ENCODE measurements at regions not wholly inside any gene's neighbourhood (a gene's known extent, or its start where the extent isn't known, plus 50 kb on each side); places are given as distances from the start of the nearest gene placed in this dataset.
"Not testable (repeated sequence)": the region's sequence is repeated elsewhere in the genome, so short reads cannot be mapped to it uniquely, and the experiment has no call there.

DNA sequence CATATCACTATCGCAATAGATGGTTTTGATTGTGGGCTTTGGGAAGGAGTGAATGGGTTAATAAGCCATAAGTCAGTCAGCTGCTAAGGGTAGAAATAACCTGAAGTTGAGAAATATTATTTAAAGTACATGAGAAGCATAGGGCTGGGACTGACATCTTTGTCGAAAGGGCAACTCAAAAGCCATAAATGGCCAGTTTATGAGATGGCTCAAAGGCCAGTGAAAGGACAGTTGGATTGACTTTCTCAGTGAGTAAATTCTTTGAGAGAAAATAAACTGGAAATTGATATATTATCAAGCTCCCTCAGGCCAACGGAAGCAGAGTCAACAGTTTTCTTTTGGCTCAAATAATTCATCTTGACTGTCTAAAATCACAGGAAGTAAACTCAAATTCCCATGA is 419.8 kb downstream of the NSUN3 start:
- Histone ChIP-seq H3K4me3 (no peak overlapping the region), H3K27ac (no peak overlapping the region), H3K4me1 (ENCODE audit: low read depth) (no peaks in the 10 kb centered on the region), H3K9me3 (ENCODE audit: low read depth) (no peaks in the 10 kb centered on the region), H3K36me3 (no peaks in the 10 kb centered on the region), H3K27me3 (no peaks in the 10 kb centered on the region)
- no peak for DNase-seq (ENCODE audit: low read depth in 1 of 2, low spot score in 1 of 2)
- no peak for TF ChIP-seq CTCF (IDR thresholded peaks at IDR 0.05; ENCODE audit: low read depth, low read length)

GRCh38 chr3:94483403-94483802 is 420.5 kb downstream of the NSUN3 start:
- no peak for TF ChIP-seq CTCF (IDR thresholded peaks at IDR 0.05; ENCODE audit: low read depth, low read length)
- Histone ChIP-seq H3K4me3 (no peak overlapping the region), H3K36me3 (no peaks in the 10 kb centered on the region), H3K27ac (no peak overlapping the region), H3K4me1 (ENCODE audit: low read depth) (no peaks in the 10 kb centered on the region), H3K9me3 (ENCODE audit: low read depth) (no peaks in the 10 kb centered on the region), H3K27me3 (no peaks in the 10 kb centered on the region)
- DNase-seq (ENCODE audit: low read depth in 1 of 2, low spot score in 1 of 2) = no peak

- Histone ChIP-seq H3K27ac (no peak overlapping the region), H3K27me3 (no peaks in the 10 kb centered on the region), H3K36me3 (no peaks in the 10 kb centered on the region), H3K4me3 (no peak overlapping the region), H3K9me3 (ENCODE audit: low read depth) (no peaks in the 10 kb centered on the region), H3K4me1 (ENCODE audit: low read depth) (peaks cover 7% of the 10 kb centered on the region)
- no peak for DNase-seq (ENCODE audit: low read depth in 1 of 2, low spot score in 1 of 2)
- TF ChIP-seq CTCF (IDR thresholded peaks at IDR 0.05; ENCODE audit: low read depth, low read length) = no peak
Observed at GRCh38 chr3:94494992-94495391, 432.1 kb downstream of the NSUN3 start.

DNA sequence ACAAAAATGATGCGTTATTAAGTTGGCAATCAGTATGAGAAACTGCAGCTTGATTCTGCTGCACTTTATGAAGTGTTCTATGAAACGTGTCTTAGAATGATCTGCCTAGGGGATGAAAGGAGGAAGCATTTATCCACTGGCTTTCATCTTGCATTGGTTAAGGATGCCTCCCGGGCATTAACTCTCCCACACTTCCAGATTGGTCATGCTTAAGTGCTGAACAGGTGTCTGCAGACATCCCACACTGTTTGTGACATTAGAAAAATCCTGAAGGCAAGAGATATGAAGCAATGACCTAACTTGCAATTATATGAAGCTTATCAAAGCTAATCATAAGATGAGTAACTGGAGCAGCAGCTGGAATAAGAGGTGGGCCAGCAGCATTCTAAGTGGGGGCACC is 437.3 kb downstream of the NSUN3 start:
- peaks cover 4% of the 10 kb centered on the region for H3K4me1 ChIP-seq (ENCODE audit: low read depth)
- H3K4me3 ChIP-seq = no peak overlapping the region
- H3K36me3 ChIP-seq = no peaks in the 10 kb centered on the region
- H3K27me3 ChIP-seq = no peaks in the 10 kb centered on the region
- no peak for TF ChIP-seq CTCF (IDR thresholded peaks at IDR 0.05; ENCODE audit: low read depth, low read length)
- no peaks in the 10 kb centered on the region for H3K9me3 ChIP-seq (ENCODE audit: low read depth)
- no peak overlapping the region for H3K27ac ChIP-seq
- DNase-seq (ENCODE audit: low read depth in 1 of 2, low spot score in 1 of 2) = no peak

DNA sequence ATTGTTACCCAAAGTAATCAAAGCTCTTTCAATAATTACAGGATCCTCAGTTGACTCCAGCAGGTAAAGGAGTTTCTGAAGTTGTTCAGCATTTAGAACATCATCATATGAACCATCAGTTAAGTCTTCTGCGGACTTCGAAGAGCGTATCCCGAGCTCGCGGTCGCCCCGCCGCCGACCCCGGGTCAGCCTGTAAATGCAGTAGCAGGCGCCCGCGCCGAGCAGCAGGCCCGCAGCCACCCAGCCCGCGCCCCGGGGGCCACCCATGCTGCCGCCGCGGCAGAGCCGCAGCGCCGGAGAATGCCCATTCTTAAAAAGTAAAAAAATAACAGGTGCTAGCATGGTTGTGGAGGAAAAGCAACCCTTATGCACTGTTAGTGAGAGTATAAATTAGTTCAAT is 444.5 kb downstream of the NSUN3 start:
- H3K4me1 ChIP-seq (ENCODE audit: low read depth); H3K27me3 ChIP-seq; H3K4me3 ChIP-seq; H3K27ac ChIP-seq; DNase-seq (ENCODE audit: low read depth in 1 of 2, low spot score in 1 of 2); H3K36me3 ChIP-seq; H3K9me3 ChIP-seq (ENCODE audit: low read depth): not testable (repeated sequence)

- no peaks in the 10 kb centered on the region for H3K36me3 ChIP-seq
- H3K9me3 ChIP-seq (ENCODE audit: low read depth) = no peaks in the 10 kb centered on the region
- DNase-seq (ENCODE audit: low read depth in 1 of 2, low spot score in 1 of 2) = no peak
- no peaks in the 10 kb centered on the region for H3K4me1 ChIP-seq (ENCODE audit: low read depth)
- no peak overlapping the region for H3K4me3 ChIP-seq
- no peak overlapping the region for H3K27ac ChIP-seq
- no peaks in the 10 kb centered on the region for H3K27me3 ChIP-seq
- no peak for TF ChIP-seq CTCF (IDR thresholded peaks at IDR 0.05; ENCODE audit: low read depth, low read length)
Observed at GRCh38 chr3:94512876-94513275, 450.0 kb downstream of the NSUN3 start.

All from cardiac muscle cell (in vitro differentiated cells and primary cell).